AG08396 (cell line): ENCODE measurements at regions not wholly inside any gene's neighbourhood (a gene's known extent, or its start where the extent isn't known, plus 50 kb on each side); places are given as distances from the start of the nearest gene placed in this dataset.
"Not testable (repeated sequence)": the region's sequence is repeated elsewhere in the genome, so short reads cannot be mapped to it uniquely, and the experiment has no call there.

Source experiments
- DNase-seq: peaks from one replicate; pipeline ENCODE4 v3.0.0; 2012; ENCODE audit warnings: low spot score, mixed read lengths

DNA sequence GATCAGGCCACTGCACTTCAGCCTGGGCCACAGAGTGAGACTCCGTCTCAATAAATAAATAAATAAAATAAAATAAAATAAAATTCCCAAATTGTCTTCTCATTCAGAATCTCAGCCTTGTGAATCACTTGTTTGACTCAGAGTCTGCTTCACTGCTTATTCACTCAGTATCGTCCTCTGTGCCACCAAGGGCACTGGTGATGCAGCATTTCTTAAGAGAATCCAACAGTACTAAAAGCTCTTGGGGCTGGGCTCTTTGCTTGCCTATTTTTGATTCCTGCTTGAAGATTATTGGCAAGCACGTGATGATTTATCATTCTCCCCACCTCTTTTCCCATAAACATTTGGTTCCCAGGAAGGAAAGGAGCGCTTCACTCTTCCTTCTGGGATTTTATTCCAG, 54.8 kb upstream of the HMGB1 start:
- DNase-seq = peak; percentile 56

DNA sequence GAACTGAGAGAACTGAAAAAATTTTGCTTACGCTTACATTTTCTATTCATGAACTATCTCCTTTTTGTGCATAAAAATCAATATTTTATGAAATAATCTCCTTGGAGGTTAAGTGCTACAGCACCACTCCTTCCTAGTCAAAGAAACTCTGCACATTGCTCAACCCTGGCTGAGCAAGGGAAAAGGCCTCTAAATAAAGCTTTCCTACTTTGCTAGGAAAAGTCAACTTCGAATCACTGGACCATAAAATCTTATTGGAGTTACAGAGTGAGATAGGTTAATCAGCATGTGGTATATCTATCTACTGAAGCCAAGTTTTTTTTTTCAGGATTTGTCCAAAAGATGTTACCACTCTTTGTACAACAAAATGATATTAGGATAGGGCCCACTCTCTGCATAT, 57.5 kb upstream of the HMGB1 start:
- no peak for DNase-seq

DNA sequence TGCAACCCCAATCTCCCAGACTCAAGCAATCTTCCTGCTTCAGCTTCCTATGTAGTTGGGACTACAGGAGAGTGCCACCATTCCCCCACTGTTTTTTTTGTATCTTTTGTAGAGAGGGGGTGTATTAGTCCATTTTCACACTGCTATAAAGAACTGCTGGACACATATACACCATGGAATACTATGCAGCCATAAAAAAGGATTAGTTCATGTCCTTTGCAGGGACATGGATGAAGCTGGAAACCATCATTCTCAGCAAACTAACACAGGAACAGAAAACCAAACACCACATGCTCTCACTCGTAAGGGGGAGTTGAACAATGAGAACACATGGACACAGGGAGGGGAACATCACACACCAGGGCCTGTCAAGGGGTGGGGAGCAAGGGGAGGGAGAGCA, 58.1 kb upstream of the HMGB1 start:
- not testable (repeated sequence) for DNase-seq

GRCh38 chr13:30525212-30525611, 59.5 kb upstream of the HMGB1 start:
- not testable (repeated sequence) for DNase-seq

GRCh38 chr13:30526612-30527495, 61.1 kb upstream of the HMGB1 start:
- no peak for DNase-seq

DNA sequence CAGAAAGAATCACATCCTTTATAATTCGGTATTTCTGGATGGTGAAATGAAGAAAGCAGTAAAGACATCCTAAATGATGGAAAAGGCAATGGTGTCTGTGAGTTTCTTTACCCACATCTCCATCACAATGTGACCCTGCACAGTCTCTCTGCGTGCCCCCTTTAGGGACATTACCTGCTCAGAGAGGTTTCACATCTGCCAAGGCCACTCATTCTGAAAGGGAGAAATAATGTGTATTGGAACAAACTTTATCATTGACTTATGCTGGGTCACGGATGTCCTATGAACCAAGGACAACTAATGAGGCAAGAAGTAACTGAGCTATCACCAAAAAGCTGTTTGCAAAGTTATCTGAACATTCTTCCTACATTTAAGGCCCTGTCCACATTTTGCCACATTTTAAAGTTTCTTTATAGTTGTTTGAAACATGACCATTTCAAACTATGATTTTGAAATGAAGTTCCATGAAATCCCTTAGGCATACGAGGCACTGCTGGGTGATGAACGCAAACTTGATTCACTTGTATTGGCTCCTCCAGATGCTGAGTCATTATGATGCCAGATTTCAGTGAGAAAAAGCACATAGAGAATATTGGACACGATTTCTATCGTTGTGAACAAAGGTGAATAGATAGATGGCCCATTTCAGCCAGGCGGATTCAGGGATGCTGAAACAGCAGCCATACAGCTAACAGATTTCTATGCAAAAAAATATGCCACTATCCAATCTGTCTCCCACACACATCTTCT, 63.5 kb upstream of the HMGB1 start:
- DNase-seq = no peak

- no peak for DNase-seq
Measured at GRCh38 chr13:30535046-30535445, 69.3 kb upstream of the HMGB1 start.

GRCh38 chr13:30545320-30545719, 72.4 kb upstream of the USPL1 start:
- no peak for DNase-seq

GRCh38 chr13:30548046-30548445, 69.7 kb upstream of the USPL1 start:
- not testable (repeated sequence) for DNase-seq

DNA sequence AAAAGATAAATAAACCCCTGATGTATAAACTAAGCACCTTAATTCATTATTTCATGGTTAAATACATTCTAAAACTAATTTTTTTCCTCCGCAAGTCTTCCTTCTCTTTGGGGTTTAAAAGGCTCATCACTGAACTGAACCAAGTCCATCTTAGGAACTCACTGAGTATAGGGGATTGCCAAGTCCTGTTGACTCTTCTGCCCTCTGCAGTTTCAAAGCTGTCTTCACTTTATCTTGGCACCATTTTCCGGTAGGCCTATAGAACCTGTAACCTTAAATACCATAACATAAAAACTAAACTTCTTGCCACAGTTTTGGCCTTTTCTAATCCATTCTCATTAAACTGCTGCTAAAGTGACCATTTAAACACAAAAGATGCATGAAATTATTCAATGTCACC, 66.5 kb upstream of the USPL1 start:
- DNase-seq = peak; percentile 12

DNA sequence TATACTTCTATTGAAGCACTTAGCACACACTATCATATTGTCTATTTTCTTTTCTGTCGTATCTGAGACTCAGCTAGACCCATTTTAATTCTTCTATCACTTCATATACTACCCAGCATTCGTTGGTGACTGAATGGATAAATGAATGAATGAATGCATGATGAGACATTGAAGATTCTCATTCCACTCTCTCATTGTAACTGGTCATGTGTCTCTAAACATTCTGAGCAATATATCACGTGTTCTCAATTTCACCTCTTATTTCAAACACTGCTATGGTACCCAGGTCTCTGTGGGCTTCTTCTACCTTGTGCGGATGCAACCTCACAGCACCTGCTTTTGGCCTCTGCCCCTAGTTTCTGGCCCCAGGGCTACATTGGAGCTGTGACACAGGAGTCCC, 65.2 kb upstream of the USPL1 start:
- DNase-seq = no peak

DNA sequence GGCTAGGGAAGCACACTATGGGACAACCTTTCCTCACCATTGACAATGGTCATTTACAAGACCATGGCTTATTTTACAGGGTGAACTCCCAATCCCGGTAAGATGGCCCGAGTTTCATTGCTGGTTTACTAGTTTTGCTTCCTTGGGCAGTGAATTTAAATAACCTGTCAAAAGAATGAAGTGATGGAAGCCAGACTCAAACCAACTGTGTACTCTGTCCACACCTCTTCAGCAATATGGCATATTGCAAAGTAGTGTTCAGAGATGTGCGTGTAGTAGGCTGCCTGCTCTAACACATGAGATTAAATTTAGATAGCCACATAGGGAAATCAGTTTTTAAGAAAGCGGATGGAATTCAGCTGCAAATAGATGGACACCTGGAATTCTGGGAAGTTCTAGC, 58.4 kb upstream of the USPL1 start:
- no peak for DNase-seq

- DNase-seq = no peak
Measured at GRCh38 chr13:30560212-30560611, 57.5 kb upstream of the USPL1 start.

GRCh38 chr13:30561511-30561910, 56.2 kb upstream of the USPL1 start:
- DNase-seq = no peak

GRCh38 chr13:30564489-30564888, 53.2 kb upstream of the USPL1 start:
- DNase-seq = no peak

DNA sequence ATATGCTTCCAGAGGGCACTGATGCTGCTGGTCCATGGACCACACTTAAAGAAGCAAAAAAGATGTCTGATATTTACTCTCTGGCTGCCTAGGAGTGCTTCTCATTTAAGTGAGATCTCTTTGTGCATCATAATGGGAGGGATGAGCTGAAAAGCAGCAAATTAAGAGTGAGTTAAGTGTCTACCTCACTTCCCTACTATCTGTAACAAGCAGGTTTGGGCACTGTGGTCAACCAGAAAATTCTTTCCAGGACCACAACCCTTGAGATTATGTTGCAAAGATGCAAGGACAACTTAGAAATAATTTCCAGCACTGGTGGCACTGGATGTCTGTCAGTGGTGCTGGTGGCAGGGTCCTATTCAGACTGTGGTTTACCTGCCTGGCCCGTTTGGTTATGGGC, 52.1 kb upstream of the USPL1 start:
- no peak for DNase-seq

DNA sequence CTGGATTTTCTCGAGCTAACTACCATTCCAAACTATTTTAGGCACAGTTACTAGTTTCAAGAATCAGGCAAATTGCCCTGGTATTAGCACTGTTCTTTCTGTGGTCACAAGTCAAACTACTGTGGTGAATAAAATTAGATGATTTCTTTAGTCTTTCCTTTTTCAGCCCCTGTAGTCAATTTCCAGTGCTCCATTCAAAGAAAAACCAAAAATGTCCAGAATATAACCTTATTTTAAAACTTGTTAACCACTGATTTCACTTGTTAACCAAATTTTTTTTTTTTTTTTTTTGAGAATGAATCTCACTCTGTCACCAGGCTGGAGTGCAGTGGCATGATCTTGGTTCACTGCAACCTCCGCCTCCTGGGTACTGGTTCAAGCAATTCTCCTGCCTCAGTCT, 50.6 kb upstream of the USPL1 start:
- no peak for DNase-seq
